ENCODE measurements at regions not wholly inside any gene's neighbourhood (a gene's known extent, or its start where the extent isn't known, plus 50 kb on each side); places are given as distances from the start of the nearest gene placed in this dataset.

- DNase-seq = no peak
Measured at GRCh38 chr14:36028218-36028617, 148.3 kb downstream of the PTCSC3 start.

DNA sequence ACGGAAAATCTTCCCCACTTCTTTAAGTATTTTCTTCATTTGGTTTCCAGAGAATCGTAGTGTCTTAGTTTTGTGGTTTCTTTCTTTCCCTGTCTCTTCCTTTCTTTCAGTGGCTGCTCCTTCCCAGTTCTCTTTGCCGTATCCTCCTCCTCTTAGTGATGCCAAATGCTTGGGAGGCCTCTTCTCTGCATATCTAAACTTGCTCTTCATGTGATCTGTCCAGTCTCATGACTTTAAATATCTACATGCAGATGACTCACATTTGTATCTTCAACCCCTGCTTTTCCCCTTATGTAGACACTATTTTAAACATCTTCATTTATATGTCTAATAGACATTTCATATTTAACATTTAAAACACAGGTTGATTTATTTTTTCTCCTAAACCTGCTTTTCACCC, 149.2 kb downstream of the PTCSC3 start:
- no peak for DNase-seq

GRCh38 chr14:36022765-36023410, 153.6 kb downstream of the PTCSC3 start:
- DNase-seq = no peak

- DNase-seq = no peak
Measured at GRCh38 chr14:36021591-36022320, 154.8 kb downstream of the PTCSC3 start.

GRCh38 chr14:36021030-36021422, 155.5 kb downstream of the PTCSC3 start:
- DNase-seq = no peak

DNA sequence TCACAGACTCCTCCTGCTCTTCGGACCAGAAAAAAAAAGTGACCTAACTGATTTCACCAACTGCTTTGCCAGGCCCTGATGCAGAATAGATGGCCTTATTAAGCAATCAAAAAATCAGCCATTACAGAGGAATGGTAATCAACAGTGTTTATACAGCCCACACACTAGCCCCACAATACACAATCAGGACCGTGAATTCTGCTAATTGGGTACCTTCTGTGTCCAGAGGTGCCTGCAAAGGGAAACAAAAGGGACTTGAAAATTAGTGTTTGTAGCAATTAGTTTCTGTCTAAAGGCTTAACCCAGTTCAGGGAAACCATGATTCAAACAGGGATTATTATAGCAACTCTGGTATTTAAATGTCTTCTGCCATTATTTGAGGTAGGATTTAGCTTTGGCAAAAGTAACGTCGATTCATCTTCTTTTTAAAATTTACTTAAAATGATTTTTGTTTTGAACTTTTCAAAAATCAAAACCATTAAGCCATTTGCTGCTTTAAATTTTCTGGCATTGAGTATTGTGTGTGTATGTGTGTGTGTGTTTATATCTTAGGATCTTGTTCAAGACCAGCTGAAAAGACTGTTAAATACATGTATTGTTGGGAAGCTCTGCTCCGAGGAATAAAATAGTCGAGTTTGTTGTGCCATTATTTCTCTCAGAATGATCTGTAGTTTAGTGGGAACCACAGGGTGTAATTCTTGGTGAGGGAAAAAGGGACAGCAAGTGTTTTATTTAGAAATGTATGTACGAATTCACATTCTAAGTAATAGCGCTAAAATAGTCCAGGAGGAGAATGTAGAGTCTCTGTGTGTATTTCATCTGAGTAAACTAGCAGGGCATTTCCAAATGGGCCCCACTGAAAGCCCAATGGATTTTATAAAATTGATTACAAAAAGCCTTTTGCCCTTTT, 156.1 kb downstream of the PTCSC3 start:
- DNase-seq = no peak

GRCh38 chr14:36019126-36019525, 157.4 kb downstream of the PTCSC3 start:
- peak; percentile 21 for DNase-seq

DNA sequence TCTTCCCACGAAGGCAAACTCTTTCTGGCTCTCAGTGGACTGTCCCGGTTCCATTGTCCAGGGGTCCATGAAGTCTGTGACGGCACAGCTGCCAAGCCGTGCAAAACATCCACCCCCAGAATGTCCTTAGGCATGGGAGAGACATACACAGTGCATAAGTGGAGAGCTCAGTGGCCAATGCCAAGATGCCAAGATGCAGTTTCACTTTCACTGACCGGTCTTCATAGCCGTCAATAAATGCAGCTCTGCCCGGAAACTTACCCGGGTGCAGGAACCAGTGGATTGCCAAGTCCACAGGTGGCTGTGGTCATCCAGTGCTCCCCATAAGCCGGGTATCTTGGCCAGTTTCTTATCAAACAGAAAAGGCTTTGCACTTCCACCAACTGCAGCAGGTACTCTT, 162.3 kb downstream of the PTCSC3 start:
- DNase-seq = no peak

DNA sequence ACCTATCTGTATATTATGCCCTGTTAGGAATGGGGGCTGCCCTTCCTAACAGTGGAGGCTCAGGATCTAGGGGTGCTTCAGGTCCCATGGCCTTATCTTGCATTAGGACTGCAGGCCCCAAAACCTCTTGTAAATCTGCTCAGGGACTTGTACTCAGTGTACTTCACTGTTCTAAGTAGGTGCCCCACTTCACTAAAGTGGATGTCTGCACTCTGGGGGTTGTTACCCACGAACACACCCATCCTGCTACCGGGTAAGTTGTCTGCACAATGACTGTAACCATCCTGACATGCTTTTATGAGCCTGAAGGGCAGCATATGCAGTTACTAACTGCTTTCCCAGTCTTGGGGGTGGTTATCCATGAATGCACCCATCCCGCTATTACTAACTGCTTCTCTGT, 163.0 kb downstream of the PTCSC3 start:
- no peak for DNase-seq

DNA sequence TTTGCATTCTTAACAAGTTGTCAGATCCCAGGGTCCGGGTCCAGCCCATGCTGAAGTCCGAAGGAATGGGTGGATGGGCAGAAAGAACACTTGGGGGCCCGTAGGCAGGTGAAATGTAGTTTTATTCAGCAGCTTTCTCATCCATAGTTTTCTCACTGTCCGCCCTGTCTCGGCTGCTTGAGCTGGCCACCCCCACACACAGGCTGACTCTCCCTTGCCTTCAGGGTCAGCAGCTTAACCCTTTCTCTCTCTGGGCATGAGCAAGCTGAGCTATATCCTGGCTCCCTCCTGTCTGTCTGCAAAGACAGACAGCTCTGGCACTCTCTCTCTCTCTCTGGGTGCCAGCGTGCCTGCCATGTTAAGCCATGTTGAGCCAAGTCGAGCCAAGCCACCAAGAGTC, 163.9 kb downstream of the PTCSC3 start:
- no peak for DNase-seq

GRCh38 chr14:36009643-36010042, 166.9 kb downstream of the PTCSC3 start:
- no peak for DNase-seq

DNA sequence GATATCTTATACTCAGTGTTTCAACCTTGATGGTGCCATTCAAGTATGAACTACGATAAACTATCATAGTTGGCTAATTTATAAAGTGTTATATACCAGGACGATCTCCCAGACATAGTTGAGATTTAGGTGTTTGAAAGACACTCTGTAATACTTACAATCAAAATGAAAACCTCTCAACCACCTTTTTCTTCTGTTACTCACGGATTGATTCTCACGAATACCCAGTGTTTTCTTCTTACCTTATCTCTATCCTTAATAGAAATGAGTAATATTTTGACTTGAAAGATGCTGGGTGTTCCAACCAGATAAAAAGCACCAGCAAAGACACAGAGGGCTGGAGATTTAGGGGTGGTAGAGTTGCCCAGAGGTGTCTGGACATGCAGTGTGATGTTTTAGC, 169.9 kb downstream of the PTCSC3 start:
- DNase-seq = no peak

- no peak for DNase-seq
Measured at GRCh38 chr14:36005670-36006069, 170.9 kb downstream of the PTCSC3 start.

DNA sequence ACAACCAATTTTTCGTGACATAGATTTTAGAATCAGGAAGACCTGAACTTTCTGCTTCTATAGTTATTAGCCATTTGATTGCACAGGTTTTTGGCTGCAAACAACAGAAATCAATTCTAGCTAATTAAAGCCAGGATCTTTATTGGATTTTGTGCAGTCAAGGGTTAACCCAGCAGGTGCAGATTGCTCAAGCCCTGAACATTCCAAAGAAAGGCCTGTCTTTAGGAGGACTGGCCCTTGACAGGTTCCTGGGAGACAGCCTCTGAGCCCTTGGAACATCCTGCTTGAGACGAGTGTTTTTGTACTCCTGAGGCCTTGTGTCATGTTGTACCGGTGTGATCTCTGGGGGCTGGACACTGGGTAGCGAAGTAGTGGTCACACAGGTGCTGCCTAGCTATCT, 174.6 kb downstream of the PTCSC3 start:
- DNase-seq = no peak

- no peak for DNase-seq
Measured at GRCh38 chr14:35999294-35999693, 173.2 kb downstream of the BRMS1L start.

DNA sequence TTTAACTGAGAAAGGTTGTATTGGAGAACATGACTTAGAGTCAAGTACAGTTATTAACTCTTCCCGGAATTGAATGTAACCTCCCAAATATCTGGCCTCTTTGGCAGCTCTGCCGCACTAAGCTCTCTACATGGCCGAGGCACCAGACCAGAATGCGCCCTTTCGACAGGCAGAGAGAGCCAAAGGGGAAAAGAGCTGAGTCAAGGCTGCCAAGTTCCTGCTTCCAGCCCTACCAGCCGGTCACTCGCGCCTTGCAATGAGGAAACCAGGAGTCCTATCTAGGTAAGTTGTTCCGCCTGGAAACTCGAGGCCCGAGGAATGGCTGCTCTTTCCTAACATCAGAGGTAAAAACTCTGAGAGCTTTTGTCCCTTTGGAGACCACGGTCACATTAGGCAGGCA, 172.2 kb downstream of the BRMS1L start:
- no peak for DNase-seq

GRCh38 chr14:35993684-35993960, 167.5 kb downstream of the BRMS1L start:
- no peak for DNase-seq

DNA sequence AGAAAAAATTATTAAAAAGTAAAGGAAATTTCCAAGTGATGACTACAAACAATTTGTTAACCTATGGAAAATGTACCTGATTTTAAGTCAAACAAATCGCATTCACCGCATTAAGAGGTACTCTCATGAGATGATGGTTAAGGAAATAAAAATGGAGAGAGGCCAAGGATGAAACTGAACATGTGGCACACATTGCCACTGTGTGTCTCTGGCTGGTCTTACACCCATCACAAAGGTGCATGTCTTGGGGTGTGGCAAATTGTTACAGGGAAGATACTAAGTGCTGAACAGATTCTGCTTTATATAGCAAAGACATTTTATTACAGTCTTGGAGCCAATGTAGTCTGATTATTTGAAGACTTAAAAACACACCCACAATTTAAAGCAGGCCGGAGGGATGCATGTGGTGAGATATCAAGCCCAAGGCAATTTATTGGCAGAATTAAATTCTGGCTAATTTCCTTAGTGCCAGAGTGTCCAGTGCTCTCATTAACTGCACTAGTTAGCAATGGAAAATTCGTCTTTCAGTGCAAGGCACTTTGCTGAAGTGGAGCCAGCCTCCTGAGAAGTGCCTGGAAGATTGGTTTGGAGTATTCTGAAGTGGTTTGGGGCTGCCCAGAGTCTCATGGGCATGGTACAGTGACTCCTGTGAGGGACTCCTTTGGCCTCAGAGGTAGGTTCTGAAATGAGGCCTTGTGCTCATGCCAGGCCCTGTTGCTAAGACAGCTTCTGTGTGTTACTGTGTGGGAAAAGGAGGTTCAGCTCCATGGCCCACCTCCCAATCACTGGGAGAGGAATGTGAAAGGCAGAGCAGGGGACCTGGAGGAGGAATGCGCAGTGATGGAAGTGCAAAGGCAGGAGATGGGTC, 166.9 kb downstream of the BRMS1L start:
- no peak for DNase-seq

GRCh38 chr14:35991356-35991755, 165.2 kb downstream of the BRMS1L start:
- DNase-seq = no peak

- DNase-seq = no peak
Measured at GRCh38 chr14:35989736-35990135, 163.6 kb downstream of the BRMS1L start.

DNA sequence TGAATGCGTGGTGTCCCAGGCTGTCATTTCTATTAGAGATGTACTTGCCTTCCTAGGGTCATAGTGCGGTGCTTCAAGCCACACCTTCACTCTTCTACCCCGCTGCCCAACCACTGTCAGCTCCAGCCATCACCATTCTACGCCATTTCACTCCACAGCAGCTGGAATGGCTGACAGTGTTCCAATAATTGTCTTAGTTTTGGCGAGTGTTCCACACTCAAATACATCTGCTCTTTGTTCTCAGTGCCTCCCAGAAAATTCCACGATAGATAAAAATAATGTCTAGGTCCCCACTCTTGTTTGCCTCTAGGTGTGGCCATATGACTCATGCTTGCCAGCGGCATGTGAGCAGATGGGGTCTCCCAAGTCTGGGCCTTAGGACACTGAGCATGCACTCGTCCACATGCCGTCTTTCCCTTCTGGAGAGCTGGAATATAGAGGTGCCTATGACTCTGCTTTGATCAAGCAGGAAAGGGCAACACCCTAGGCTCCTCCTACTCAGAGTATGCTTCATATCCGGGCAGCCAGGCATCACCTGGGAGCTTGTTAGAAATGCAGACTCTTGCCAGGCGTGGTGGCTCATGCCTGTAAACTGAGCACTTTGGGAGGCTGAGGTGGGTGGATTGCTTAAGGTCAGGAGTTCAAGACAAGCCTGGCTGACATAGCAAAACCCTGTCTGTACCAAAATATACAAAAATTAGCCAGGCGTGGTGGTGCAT, 163.0 kb downstream of the BRMS1L start:
- DNase-seq = no peak

DNA sequence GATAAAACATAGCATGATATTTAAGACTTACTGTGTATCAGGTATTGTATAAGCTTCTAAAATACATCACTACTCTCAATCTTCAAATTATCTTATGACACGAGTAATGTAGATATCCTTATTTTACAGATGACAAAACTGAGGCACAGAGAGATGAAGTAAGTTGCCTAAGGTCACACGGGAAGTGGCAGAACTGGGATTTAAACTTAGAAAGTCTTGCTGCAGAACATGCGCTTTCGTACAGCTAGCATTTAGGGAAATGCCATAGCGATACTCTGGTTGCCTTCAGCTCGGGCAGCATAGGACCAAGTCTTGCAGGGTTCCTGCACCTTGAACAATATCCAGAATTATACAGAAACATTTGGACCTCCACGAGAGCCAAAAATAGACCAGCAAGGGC, 162.4 kb downstream of the BRMS1L start:
- DNase-seq = no peak
